ENCODE measurements at regions not wholly inside any gene's neighbourhood (a gene's known extent, or its start where the extent isn't known, plus 50 kb on each side); places are given as distances from the start of the nearest gene placed in this dataset.

GRCh38 chr6:129776542-129777330 is 66.8 kb upstream of the ARHGAP18 start (continued):
- no peak for TF ChIP-seq ZFP30 (CRISPR knock-in tag; IDR thresholded peaks at IDR 0.05)

DNA sequence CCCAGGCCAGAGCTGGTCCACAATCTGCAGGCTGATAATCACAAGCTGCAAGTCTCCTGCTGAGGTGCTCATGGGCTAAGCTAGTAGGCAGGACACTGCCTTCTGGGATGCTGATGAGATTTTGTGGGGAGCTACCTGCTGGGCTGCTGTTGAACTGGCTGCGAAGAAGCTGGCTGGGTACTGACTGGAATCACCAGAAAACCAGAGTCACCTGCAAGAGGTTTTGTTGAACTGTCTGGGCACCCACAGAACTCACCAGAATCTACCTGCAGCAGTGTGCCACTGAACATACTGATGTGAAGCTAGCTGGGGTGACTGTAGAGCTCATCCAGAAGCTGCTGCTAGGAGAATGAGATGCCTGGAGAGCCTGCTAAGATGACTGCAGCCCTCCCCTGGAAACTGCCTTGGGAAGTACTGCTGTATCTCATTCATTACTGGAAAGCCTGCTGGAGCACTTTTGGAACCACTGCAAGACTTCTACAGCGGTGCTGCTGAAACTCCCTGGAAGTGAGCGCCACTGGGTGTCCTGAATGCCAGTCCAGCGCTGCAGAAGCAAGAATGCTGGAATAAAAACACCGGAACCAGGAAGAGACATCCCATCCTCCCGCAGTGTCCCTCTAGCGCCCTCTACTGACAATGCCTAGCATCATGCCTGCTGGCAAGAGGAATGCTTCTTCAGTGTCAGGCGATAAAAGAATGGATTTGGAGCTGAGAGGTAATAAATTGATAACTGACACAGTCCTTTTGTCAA is 64.9 kb upstream of the ARHGAP18 start:
- TF ChIP-seq RARB (CRISPR knock-in tag; IDR thresholded peaks at IDR 0.05): no peak
- no peak for TF ChIP-seq GLIS3 (CRISPR knock-in tag; IDR thresholded peaks at IDR 0.05)
- TF ChIP-seq ZNF565 (CRISPR knock-in tag; conservative IDR thresholded peaks at IDR 0.05; ENCODE audit: low read depth): no peak
- no peak for TF ChIP-seq POU6F1 (CRISPR knock-in tag; IDR thresholded peaks at IDR 0.05; ENCODE audit: borderline replicate concordance, low read depth)
- no peak for TF ChIP-seq ESRRG (CRISPR knock-in tag; IDR thresholded peaks at IDR 0.05)
- no peak for TF ChIP-seq TSHZ2 (CRISPR knock-in tag; IDR thresholded peaks at IDR 0.05)
- no peak for TF ChIP-seq CSDC2 (CRISPR knock-in tag; IDR thresholded peaks at IDR 0.05)
- TF ChIP-seq ISL1 (CRISPR knock-in tag; IDR thresholded peaks at IDR 0.05): no peak
- ATAC-seq: peak; percentile 99

DNA sequence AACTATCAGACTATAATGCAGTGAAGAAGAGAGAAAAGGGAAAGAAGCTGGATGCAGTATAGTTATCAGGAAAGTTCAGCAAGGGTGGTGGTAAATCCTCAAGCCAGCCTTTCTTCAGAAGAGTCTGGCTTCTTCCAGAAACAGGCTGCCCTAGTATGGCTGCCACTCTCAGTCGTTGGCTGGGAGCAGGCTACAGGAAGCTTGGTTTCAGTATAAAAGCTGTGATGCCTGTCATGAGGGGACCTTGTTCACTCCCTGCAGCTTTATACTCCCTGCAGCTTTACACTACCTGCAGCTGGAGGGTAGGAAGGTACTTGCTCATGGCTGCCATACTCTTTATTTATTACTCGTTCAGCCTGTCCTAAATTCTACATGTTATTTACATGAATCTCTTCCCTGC is 63.3 kb upstream of the ARHGAP18 start:
- TF ChIP-seq ZNF565 (CRISPR knock-in tag; conservative IDR thresholded peaks at IDR 0.05; ENCODE audit: low read depth) (no peak), PATZ1 (CRISPR knock-in tag; IDR thresholded peaks at IDR 0.05; ENCODE audit: borderline replicate concordance) (no peak), CREB5 (CRISPR knock-in tag; IDR thresholded peaks at IDR 0.05; ENCODE audit: low read depth) (no peak), PPARA (CRISPR knock-in tag; IDR thresholded peaks at IDR 0.05; ENCODE audit: borderline replicate concordance) (no peak), RARB (CRISPR knock-in tag; IDR thresholded peaks at IDR 0.05) (no peak), ISL1 (CRISPR knock-in tag; IDR thresholded peaks at IDR 0.05) (no peak), ESRRG (CRISPR knock-in tag; IDR thresholded peaks at IDR 0.05) (no peak), POU6F1 (CRISPR knock-in tag; IDR thresholded peaks at IDR 0.05; ENCODE audit: borderline replicate concordance, low read depth) (no peak), SNAI2 (CRISPR knock-in tag; IDR thresholded peaks at IDR 0.05) (no peak), TOX (CRISPR knock-in tag; IDR thresholded peaks at IDR 0.05; ENCODE audit: borderline replicate concordance) (no peak), ZFP30 (CRISPR knock-in tag; IDR thresholded peaks at IDR 0.05) (no peak), ZNF8 (CRISPR knock-in tag; IDR thresholded peaks at IDR 0.05) (no peak), GLIS3 (CRISPR knock-in tag; IDR thresholded peaks at IDR 0.05) (no peak), CSDC2 (CRISPR knock-in tag; IDR thresholded peaks at IDR 0.05) (no peak), TSHZ2 (CRISPR knock-in tag; IDR thresholded peaks at IDR 0.05) (no peak), TCF4 (CRISPR knock-in tag; IDR thresholded peaks at IDR 0.05; ENCODE audit: borderline replicate concordance) (no peak), OSR1 (CRISPR knock-in tag; IDR thresholded peaks at IDR 0.05) (no peak), ZC3H10 (CRISPR knock-in tag; IDR thresholded peaks at IDR 0.05) (no peak), ZFP3 (CRISPR knock-in tag; IDR thresholded peaks at IDR 0.05) (no peak)
- TF ChIP-seq, protein P1, sequence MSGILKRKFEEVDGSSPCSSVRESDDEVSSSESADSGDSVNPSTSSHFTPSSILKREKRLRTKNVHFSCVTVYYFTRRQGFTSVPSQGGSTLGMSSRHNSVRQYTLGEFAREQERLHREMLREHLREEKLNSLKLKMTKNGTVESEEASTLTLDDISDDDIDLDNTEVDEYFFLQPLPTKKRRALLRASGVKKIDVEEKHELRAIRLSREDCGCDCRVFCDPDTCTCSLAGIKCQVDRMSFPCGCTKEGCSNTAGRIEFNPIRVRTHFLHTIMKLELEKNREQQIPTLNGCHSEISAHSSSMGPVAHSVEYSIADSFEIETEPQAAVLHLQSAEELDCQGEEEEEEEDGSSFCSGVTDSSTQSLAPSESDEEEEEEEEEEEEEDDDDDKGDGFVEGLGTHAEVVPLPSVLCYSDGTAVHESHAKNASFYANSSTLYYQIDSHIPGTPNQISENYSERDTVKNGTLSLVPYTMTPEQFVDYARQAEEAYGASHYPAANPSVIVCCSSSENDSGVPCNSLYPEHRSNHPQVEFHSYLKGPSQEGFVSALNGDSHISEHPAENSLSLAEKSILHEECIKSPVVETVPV (CRISPR knock-in tag; IDR thresholded peaks at IDR 0.05): no peak
- no peak for ATAC-seq
